GM19467 (cell line): ENCODE measurements at regions not wholly inside any gene's neighbourhood (a gene's known extent, or its start where the extent isn't known, plus 50 kb on each side); places are given as distances from the start of the nearest gene placed in this dataset.
"Not testable (repeated sequence)": the region's sequence is repeated elsewhere in the genome, so short reads cannot be mapped to it uniquely, and the experiment has no call there.

Experiments used
- ATAC-seq: cut with Tn5 transposase; IDR thresholded peaks from one replicate; pipeline ENCODE4 v1.9.1; 2021; ENCODE audit warnings: mild to moderate bottlenecking, moderate library complexity; ENCODE audit not compliant: unreplicated experiment

DNA sequence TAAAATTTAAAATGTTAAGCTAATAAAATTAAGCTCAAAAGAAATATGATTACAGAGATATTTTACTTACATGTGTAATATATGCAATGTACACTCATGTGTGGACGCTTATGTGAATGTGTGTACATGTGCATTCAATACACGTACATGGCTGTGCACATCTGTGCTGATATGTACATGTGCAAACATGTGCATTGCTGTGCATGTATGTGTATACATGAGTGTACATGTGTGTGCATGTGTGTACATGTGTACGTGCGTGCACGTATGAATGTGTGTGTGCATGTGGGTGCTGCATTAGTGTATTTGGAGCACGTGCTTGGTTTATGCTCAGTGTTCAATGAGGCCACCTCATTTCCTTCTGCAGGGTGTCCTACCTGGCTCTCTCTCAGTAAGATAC is 88.2 kb upstream of the TMEM18 start:
- ATAC-seq: no peak

DNA sequence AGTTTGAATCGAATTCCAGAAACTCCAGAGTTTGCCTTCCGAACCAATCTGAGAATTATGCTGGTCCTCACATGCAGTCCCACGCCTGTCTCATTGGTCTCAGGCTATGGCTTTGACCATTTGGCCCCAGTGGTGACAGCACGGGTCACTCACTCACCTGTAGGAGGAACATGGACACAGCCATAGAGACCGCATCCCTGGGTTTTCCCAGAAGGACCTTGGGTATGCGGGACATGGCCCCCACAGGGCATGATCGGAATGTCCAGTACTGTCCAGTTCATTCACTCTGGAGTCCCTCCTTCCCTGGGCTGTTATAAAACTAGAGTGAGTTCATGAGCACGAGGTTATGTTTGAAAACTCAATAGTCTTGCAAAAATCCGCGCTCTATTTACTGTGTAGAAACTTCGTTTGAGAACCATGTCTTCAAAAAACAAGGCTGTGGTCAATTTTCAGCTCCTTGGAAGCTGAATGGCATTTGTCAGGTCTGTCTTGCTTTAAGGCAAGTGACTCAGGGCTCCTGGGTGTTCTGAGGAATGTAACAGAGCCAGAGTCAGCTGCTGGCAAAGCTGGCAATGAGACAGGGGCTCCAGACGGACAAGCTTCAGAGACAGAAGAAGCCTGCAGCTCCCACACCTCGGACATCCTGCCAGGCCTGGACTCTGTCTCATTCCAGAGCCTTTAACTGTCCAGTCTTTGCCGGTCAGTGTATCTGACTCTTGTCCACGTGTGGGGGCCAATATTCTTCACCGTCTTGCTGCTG is 86.7 kb upstream of the TMEM18 start:
- no peak for ATAC-seq

DNA sequence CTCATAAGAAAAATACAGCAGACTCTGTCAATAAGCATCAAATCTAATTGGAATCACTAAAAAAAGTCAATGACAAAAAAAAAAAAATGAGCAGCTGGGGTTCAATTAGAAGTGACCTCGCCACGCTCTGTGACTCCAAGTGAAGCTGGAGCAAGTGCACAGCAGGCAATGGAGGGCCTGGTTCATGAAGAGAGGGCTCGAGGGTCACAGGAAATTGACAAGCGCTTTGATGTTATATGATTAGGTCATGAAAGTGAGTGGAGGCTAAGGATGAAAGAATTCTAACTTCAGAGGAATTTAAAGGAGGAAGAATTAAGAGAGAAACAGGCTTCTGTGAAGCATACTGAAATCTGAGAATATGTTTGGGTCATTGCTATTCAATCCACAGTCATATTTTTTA is 85.4 kb upstream of the TMEM18 start:
- ATAC-seq: no peak

GRCh38 chr2:761384-761783 is 84.2 kb upstream of the TMEM18 start:
- no peak for ATAC-seq

DNA sequence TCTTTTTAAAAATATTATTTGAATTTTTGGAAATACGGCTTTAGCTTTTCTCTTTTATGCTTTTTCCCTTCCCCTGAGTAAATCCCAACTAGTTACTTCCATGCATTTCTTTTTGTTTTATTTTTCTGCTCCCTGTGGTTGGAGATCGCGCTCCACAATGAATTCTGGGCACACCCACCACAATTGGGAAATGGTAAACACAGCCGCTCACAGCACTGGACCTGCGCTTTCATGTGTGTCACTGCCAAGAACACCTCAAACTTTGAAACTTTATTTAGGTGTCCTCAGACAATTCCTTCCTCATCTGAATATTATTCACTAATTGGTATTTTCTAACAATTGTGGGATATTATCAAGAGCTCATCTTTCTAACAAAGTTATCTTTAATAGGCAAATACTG is 82.8 kb upstream of the TMEM18 start:
- ATAC-seq: no peak

DNA sequence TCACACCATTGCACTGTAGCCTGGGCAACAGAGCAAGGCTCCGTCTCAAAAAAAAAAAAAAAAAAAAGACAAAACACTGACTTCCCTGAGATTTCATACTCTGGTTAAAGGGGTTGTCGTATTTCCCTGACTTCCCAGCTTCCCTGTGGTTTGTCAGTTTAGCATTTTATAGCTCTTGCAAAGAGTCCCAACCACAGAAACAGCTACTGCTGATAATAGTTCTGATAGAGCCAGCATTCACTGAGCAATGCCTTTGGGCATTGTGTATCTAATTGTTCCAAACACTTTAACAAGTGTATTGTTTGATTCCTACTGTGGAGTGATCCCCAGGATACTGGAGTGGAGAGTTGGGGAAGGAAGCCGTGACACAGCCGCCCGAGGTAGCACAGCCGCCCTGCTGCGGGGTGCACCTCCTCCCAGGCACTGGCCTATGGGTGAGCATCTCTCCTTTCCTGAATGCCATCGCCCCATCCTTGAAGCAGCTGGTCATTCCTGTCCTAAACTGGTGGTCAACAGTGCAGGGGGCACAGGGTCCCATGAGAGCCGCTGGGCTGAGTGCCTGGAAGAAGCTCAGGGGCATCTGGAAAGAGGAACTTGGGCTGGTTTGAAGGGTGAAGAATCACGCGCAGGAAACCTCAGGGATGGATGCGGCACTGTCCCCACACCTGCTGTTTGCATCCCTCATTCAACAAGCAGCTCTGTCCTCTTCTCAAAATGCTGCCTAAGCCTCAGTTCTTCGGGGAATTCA is 81.0 kb upstream of the TMEM18 start:
- ATAC-seq: no peak

GRCh38 chr2:753123-753522 is 75.9 kb upstream of the TMEM18 start:
- ATAC-seq: no peak

DNA sequence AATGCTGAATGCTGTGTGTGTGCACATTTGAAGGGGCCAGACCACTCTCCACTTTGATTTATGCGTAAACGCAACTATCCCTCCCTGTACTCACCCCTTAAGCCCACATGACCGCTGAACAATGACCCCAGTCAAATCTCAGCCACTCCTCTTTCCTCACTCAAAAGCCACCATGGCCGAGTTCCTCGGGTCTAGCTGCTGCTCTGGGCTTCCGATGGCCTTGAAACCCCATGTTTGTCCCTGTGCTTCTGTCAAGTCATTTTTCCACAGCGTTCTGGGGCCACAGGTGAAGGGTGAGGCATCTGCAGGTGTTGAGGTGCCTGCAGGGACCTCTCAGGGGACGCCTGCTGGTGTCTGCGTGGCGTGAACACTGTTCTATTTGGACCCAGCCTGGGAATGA is 74.3 kb upstream of the TMEM18 start:
- ATAC-seq: no peak

GRCh38 chr2:750628-751027 is 73.4 kb upstream of the TMEM18 start:
- ATAC-seq: no peak

- ATAC-seq: no peak
Observed at GRCh38 chr2:747762-748351, 70.7 kb upstream of the TMEM18 start.

- no peak for ATAC-seq
Observed at GRCh38 chr2:746697-747096, 69.5 kb upstream of the TMEM18 start.

GRCh38 chr2:744088-744487 is 66.9 kb upstream of the TMEM18 start:
- ATAC-seq: no peak

DNA sequence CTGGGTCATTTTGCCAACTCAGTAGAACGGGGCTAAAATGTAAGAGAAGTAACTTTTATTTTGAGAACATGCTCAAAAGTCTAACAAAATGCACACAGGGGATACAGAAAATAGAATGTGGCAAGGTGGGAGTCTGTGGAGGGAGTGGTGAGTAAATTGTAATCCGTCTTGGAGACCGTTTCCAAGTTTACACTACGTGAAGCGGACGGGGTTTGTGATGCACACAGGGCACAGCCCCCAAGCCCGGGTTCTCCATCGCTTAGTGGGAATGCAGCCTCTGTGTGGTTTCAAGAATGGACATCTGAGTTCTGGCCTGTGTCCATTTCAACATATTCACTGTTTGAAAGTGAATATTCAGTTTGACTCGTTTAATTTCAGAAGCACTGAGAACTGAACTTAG is 65.0 kb upstream of the TMEM18 start:
- ATAC-seq: no peak

DNA sequence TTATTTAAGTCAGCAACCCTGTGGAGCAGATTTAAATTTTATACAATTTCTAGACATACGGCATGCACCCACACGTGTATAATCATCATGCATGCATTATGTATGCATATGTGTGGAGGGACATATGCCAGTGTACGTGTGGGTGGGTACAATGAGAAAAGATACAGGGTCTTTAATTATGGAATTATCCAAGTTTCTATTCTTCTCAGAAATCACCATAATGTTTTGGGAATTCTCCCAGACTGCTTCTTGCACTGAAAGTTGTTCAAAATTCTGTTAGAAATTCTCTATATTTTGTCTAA is 63.9 kb upstream of the TMEM18 start:
- no peak for ATAC-seq

DNA sequence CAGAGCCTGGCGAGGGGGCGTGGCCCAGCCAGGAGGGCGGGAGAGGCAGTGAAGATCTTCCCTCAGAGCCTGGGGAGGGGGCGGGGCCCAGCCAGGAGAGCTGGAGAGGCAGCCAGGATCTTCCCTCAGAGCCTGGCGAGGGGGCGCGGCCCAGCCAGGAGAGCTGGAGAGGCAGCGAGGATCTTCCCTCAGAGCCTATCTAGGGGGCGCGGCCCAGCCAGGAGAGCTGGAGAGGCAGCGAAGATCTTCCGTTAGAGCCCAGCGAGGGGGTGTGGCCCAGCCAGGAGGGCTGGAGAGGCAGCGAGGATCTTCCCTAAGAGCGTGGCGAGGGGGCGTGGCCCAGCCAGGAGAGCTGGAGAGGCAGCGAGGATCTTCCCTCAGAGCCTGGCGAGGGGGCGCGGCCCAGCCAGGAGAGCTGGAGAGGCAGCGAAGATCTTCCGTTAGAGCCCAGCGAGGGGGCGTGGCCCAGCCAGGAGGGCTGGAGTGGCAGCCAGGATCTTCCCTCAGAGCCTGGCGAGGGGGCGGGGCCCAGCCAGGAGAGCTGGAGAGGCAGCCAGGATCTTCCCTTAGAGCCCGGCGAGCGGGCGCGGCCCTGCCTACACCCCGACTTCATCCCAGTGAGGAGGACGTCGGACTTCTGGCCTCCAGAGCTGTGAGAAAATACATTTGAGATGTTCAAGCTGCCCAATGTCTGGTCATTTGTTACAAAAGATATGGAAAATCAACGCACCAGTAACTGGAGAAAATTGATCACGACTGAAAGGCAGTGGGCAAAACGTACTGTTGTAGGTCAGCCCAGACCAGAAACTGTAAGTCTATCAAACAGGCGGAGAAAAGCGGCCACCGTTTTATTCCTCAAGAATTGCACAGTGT is 63.4 kb upstream of the TMEM18 start:
- ATAC-seq: not testable (repeated sequence)

DNA sequence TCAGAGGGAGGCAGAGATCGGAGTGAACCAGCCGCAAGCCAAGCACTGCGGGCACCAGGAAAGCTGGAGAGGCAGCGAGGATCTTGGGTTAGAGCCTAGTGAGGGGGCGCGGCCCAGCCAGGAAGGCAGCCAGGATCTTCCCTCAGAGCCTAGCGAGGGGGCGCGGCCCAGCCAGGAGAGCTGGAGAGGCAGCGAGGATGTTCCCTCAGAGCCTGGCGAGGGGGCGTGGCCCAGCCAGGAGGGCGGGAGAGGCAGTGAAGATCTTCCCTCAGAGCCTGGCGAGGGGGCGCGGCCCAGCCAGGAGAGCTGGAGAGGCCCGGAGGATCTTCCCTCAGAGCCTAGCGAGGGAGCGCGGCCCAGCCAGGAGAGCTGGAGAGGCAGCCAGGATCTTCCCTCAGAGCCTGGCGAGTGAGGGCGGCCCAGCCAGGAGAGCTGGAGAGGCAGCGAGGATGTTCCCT is 62.7 kb upstream of the TMEM18 start:
- not testable (repeated sequence) for ATAC-seq

DNA sequence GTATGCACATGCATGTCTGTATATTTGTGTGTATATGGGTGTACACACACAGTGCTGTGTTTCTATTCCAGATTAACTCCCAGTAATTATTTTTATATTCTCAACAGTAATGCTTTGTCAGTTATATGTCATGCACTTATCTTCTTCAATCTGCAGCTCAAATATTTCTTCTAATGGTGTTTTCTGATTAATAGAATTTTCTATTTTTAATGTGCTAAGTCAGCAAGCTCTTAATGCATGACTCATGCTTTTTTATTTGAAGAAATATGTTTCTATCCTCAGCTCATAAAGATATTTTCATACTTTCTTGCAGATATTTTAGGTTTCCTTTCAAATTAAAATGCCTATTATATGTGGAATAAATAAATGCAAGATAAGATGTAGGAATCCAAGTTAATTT is 59.7 kb upstream of the TMEM18 start:
- no peak for ATAC-seq

DNA sequence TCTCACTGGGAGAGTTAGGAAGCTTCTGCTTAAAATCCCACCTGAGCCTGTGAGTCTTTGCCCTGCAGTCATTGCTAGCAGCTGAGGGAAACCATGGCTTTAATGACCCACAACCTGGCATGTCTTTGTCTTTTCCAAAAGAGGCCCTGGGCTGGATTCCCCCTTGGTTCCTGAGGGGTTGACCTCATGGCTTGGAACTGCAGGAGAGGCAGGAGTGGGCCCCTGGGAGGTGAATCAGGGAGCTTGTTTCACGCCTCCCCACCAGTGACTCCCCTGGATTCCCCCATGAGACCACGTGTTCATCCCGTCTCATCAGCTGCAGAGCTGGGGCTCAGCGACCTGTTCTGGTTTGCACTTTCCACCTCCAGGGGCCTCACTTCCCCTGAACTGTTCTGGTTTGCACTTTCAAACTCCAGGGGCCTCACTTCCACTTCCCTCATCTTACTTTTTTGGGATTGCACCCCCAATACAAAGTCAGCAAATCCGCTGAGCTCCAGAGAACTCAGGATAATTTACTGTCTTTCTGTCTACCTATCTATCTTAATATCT is 58.5 kb upstream of the TMEM18 start:
- ATAC-seq: no peak

DNA sequence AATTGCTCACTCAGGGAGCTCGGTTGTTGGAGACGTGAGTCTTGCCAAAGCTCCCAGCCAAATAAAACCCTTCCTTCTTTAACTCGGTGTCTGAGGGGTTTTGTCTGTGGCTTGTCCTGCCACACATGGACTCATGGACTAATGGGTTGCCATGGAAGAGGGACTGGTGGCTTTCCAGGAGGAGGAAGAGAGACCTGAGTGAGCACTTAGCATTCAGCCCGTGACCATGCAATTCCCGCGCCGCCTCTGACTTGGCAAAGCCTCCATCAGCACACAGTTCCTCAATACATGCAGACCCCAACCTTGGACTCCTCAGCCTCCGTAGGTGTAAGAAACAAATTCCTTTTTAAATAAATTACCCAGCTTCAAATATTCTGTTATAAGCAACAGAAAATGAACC is 57.3 kb upstream of the TMEM18 start:
- no peak for ATAC-seq

DNA sequence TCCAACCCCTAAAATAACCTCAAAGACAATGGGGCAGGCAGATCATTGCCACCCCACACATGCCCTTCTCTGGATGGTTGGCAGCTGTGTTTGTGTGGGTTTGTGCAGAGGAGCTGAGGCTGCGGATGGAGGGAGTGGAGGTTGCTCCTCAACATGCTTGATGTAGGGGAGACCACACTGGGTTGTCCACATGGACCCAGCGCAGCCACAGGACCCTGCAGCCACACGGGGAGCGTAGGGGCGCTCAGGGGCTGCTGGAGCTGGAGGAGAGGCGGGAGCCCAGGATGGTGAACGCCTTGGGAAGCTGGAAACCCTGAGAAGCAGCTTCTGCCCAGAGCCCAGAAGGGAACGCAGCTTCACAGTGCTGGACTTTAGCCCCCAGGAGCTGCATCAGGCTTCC is 56.3 kb upstream of the TMEM18 start:
- ATAC-seq: no peak

DNA sequence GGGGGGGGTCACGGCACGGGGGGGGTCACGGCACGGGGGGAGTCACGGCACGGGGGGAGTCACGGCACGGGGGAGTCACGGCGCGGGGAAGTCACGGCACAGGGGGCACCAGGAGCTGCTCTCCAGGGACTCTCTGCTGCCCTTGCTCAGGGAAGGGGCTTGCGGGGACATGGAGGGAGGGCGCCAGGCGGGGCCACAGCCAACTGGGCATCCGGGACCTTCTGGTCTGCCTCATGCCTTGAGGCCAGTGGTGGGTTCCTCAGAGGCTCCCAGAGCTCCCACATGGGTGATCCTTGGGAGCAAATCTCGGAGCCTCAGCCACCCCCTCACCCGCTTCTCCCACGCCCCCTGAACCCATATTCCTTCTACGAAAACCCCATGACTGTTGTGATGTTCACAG is 55.8 kb upstream of the TMEM18 start:
- ATAC-seq: no peak
